ENCODE measurements at regions not wholly inside any gene's neighbourhood (a gene's known extent, or its start where the extent isn't known, plus 50 kb on each side); places are given as distances from the start of the nearest gene placed in this dataset.

GRCh38 chr4:79253924-79254323, 71.9 kb downstream of the NAA11 start:
- no peak for TF ChIP-seq CTCF (IDR thresholded peaks at IDR 0.05; ENCODE audit: low read depth, low read length)
- TF ChIP-seq POLR2A (IDR thresholded peaks at IDR 0.05; ENCODE audit: extremely low read depth, insufficient read length): no peak

Measured in NB4 (cell line).